NCI-H460 (cell line): ENCODE measurements at regions not wholly inside any gene's neighbourhood (a gene's known extent, or its start where the extent isn't known, plus 50 kb on each side); places are given as distances from the start of the nearest gene placed in this dataset.
"Not testable (repeated sequence)": the region's sequence is repeated elsewhere in the genome, so short reads cannot be mapped to it uniquely, and the experiment has no call there.

Experiments used
- DNase-seq: peaks from one replicate; pipeline ENCODE4 v3.0.0-alpha.2; 2016; ENCODE audit warnings: low read depth; ENCODE audit errors: extremely low read depth

GRCh38 chr4:107562316-107562715, 157.7 kb downstream of the PAPSS1 start:
- no peak for DNase-seq

- peak; percentile 19 for DNase-seq
Observed at GRCh38 chr4:107561481-107561880, 158.6 kb downstream of the PAPSS1 start.

DNA sequence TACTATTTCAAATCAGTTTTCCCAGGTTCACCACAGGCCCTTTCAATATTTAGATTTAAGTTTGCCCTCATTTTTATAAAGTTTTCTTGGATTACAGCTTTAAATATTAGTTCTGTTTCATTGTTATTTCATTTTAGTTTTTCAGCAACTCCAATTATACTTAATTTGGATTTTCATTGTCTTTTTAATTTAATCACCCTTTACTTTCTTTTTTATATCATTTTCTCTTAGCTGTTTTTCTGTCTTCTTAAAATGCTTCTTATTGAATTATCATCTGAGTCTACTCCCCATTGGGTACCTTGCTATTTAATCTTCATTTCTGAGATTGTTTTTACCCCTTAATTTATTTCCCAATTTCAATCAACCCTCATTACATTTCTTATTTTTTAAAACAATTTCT, 160.4 kb downstream of the PAPSS1 start:
- no peak for DNase-seq

DNA sequence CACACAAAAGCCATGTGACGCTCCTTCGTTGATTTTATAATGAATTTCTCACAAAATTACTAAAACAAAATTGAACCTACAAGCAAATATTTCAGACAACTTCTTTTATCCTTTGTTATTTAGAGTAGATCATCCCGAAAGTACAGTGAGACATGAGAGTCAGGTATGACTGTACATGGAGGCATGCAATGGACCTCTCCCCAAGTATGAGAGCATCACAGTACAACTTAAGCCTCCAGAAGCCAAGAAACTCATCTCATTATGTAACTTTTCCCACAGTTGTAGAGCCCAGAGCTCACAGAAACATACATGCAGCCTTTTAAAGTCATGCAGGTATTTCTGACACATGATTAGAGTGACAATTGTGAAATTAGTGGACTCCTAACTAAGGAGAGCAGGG, 167.7 kb downstream of the PAPSS1 start:
- no peak for DNase-seq

GRCh38 chr4:107548211-107548905, 171.7 kb downstream of the PAPSS1 start:
- DNase-seq, result no peak

DNA sequence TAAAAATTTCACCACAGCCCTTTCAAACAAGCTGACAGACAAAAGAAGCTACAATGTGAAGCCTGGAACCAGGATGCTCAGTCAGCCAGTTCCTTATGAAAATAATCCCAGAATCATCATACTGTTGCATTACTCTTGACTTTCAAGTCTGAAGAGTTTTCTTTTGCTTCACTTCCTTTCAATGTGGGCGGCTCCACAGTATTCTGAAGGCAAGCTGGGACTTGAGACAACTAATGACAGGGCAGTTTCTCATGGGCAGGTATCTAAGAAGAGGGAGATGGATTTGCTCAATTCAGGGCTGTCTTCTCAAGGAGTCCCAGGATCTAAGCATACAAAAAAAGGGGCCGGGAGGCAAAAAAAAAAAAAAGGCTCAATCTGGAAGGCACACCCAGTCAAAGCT, 173.4 kb downstream of the PAPSS1 start:
- no peak for DNase-seq

DNA sequence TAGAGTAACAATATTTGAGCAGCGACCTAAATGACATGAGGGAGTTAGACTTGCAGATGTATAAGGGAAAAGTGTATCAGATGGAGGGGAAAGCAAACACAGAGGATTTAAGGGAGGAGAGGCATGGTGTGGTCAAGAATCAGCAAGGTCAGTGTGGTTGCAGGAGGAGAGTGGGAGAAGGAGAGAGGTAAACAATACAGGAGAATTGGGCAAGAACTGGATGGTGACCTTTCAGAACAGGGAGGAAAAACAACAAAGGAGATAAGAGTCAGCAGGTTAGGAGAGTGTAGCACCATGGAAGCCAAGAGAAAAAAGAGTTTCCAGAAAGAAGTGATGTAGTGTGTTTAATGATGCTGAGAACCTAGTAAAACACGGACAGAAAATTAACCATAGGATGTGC, 178.5 kb downstream of the PAPSS1 start:
- DNase-seq, result no peak

GRCh38 chr4:107531927-107532326, 188.1 kb downstream of the PAPSS1 start:
- DNase-seq, result no peak

- no peak for DNase-seq
Observed at GRCh38 chr4:107520368-107520767, 199.7 kb downstream of the PAPSS1 start.

GRCh38 chr4:107519053-107519452, 201.0 kb downstream of the PAPSS1 start:
- peak; percentile 1 for DNase-seq

DNA sequence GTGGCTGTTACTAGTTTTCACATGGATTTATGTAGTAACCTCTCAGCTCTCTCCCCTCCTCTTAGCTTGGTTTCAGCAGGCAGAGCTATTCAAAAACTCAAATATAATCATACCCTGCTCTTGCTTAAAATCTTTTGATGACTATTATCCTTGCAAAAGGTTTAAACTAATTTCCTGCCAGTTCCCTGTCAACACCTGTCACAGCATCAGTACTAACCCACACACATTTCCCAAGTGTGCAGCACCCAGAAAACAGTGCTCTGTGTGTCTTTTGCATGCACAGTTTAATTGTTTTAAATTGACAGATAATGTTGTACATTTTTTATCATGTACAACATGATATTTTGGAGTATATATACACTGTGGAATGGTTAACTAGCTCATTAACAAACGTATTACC, 202.0 kb downstream of the PAPSS1 start:
- DNase-seq, result no peak

DNA sequence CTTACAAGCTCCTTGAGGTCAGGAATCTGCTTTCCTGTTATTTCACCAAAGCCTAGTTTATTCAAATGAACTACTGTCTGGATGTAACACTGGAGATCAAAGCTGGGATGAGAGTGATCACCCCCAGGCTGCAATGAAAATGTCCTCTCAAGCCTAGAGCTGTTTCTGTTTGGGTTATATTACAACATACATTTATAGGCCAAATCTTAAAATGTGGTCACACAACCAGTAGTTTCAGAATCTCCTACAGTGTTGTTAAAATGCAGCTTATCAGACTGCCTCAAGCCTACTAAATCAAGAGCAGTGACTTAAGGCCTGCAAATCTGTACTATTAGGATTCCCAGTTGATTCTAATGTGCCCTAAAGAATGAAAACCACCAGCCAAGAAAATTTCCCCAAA, 207.5 kb downstream of the PAPSS1 start:
- no peak for DNase-seq

GRCh38 chr4:107509615-107510014, 210.4 kb downstream of the PAPSS1 start:
- DNase-seq, result no peak

GRCh38 chr4:107500551-107500950, 219.5 kb downstream of the PAPSS1 start:
- no peak for DNase-seq

DNA sequence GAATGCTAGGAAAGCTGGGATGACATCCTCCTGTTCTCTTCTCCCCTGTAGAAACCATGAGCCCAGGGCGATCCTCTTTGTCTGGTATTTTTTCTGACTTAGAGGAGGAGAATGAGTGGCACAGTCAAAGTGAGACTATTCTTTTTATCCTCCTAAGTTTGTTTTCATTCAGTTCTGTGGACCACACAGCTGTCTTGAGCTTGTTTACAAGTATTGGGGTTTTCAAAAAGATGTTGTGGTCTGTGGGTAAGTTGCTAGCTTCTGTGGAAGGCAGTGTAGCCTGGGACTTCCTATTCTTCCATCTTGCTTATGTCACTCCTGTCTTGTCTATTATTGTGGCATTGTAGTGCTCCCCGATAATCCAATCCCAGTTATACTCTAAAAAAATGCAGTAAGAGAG, 223.0 kb downstream of the PAPSS1 start:
- DNase-seq, result no peak

DNA sequence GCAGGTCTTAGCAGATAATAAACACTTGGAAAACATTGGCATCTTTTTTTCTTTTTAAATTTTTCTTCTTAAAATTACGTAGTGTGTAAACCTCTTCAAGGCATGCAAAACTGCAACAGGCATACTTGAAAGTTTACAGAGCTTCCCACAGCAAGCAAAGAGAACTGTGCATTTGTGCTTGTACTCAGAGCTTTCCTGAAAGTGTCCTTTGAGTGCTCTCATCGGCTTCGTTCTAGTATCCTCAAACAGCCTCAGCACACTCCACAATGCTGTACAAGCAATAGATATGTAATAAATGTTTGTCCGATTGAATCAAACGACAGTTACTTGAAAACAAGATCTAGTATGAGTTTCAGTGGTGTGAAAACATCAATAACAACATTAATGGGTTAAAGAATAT, 227.5 kb downstream of the PAPSS1 start:
- DNase-seq, result no peak

DNA sequence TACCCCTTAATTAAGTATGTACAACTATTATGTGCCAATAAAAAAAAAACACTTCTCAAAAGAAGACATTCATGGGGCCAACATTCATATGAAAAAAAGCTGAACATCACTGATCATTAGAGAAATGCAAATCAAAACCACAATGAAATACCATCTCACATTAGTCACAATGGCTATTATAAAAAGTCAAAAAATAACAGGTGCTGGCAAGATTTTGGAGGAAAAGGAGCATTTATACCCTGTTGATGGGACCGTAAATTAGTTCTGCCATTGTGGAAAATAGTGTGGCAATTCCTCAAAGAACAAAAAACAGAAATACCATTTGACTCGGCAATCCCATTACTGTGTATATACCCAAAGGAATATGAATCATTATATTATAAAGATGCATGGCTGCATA, 229.9 kb downstream of the PAPSS1 start:
- no peak for DNase-seq

- not testable (repeated sequence) for DNase-seq
Observed at GRCh38 chr4:107483621-107484020, 236.4 kb downstream of the PAPSS1 start.

GRCh38 chr4:107482546-107482945, 237.5 kb downstream of the PAPSS1 start:
- DNase-seq, result no peak

DNA sequence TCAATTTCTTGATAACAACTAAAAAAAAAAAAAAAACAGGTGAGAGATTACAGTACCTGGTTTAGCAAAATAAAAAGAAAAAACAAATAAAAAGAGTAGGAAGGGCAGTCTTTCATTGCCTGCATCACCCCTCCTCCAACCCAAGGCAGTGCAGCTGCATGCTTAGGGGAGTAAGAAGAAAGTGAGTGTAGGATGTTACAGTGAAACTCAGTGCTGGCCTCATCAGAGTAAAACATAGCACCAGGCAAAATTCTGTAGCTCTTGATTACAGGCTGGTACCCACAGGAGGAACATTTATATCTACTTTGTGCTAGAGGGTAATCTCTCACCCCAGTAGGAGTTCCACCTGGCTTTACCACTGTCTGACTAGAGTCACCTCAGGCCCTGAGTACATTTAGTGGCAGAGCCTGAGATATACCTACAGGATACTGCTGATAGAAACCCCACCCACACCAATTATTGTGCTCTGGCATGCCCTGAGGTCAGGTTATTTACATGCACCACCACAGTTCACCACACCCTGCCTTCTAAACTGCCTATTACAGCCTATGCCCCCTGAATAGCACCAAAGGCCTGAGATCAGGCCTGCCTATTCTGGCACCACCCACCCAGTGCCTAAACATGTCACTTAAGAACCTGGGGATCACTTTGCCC, 241.6 kb downstream of the PAPSS1 start:
- no peak for DNase-seq

DNA sequence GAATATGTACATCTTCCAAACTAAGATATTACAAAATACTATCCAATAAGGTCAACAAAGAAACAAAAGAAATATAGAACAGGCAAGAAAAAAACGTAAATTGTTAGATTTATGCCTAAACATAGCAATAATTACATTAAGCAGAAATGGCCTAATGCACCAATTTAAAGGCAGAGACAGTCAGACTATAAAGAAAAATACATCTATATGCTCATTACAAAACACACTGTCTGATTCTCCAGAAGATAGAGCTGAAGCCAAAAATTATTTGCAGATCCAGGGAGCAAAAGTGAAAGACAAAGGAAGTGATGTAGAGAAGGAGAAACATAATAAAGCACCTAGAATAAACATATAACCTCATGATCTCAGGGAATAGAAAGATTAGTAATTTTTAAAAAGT, 246.9 kb downstream of the PAPSS1 start:
- DNase-seq, result no peak

DNA sequence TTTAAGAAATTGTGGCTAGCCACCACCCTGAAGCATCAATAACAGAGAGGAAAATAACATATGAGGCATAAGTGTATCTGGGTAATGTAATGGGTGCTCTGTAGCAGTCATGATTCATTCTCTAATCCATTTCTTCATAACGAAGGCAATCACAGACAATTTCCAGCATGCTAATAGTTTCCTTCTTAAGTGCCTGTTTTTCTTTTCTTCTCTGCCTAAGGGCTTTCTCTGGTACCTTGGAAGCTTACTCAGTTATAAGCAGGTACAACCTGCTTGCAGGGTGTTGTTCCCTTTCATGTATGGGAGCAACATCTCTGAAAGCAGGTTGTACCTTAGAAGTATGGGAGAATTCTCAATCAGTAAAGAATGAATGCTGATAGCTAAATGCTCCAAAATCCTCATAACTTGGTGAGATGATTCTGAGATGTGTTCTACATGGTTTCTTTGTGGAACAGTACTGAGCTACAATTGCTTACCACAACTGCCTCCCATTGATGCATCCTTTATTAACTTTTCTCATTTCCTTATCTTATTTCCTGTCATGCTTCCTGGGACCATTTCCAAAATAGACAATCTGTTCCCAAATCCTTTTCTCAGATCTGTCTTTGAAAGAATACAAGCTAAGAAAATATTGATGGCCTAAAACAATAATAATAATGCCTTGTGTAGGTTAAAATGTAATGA, 247.6 kb downstream of the PAPSS1 start:
- no peak for DNase-seq
